ENCODE measurements at regions not wholly inside any gene's neighbourhood (a gene's known extent, or its start where the extent isn't known, plus 50 kb on each side); places are given as distances from the start of the nearest gene placed in this dataset.

- H3K9me1 ChIP-seq (ENCODE audit: insufficient read depth, low read length): no peaks in the 10 kb centered on the region
- TF ChIP-seq MAZ (IDR thresholded peaks at IDR 0.05; ENCODE audit: borderline replicate concordance, low read depth, low read length) (no peak), CHD1 (IDR thresholded peaks at IDR 0.05; ENCODE audit: low read depth, low read length) (no peak), POLR2A (IDR thresholded peaks at IDR 0.05; ENCODE audit: low read depth, low read length) (no peak), RAD21 (IDR thresholded peaks at IDR 0.05; ENCODE audit: low read length) (no peak), ELK1 (IDR thresholded peaks at IDR 0.05; ENCODE audit: borderline replicate concordance, low read depth, low read length) (no peak)
- H3K27ac ChIP-seq (ENCODE audit: insufficient read depth, low read length): no peak overlapping the region
- no peak overlapping the region for H2BK20ac ChIP-seq (ENCODE audit: low read depth, low read length)
- H3K27me3 ChIP-seq (ENCODE audit: control insufficient read depth, insufficient read depth, low read length): no peaks in the 10 kb centered on the region
- H3K18ac ChIP-seq (ENCODE audit: low read depth, low read length): no peak overlapping the region
- ATAC-seq (ENCODE audit: low read depth) (no peak), DNase-seq (no peak)
- no peaks in the 10 kb centered on the region for H4K20me1 ChIP-seq (ENCODE audit: insufficient read depth, low read length)
- no peak overlapping the region for H2AK5ac ChIP-seq (ENCODE audit: low read depth, low read length)
- no peak overlapping the region for H2AK9ac ChIP-seq (replicated peaks; ENCODE audit: low read depth, low read length, poor library complexity)
- no peak overlapping the region for H4K91ac ChIP-seq (ENCODE audit: insufficient read depth, low read depth, low read length)
- H3K4me3 ChIP-seq (ENCODE audit: insufficient read depth, low read depth, low read length): no peak overlapping the region
- no peaks in the 10 kb centered on the region for H3K36me3 ChIP-seq (ENCODE audit: control insufficient read depth, insufficient read depth, low read length)
- no peaks in the 10 kb centered on the region for H3K4me1 ChIP-seq (ENCODE audit: control insufficient read depth, insufficient read depth, low read length)
- in situ Hi-C loops (cut with MboI; ENCODE audit: low sequenced_read_pairs) (no loop called here), dilution Hi-C loops (cut with HindIII; ENCODE audit: low sequenced_read_pairs, unreplicated experiment) (no loop called here), intact Hi-C loops (cut with micrococcal nuclease) (no loop called here)
- H4K5ac ChIP-seq (ENCODE audit: low read depth, low read length): no peak overlapping the region
- POLR2A ChIA-PET (ENCODE audit: unreplicated experiment): no interaction called here
- BruUV-seq (replicated peaks): no TSS peak
- no peaks in the 10 kb centered on the region for H3K79me1 ChIP-seq (ENCODE audit: low read depth in 1 of 2, low read length in 2 of 2)
- no CpG with 5 or more reads among the region's 3 CpGs for WGBS, 2 experiments (ENCODE audit: extremely low coverage in 2 of 2, insufficient read length in 1 of 2)
- H3K4ac ChIP-seq (ENCODE audit: low read depth, low read length): no peak overlapping the region
- H3K14ac ChIP-seq (replicated peaks; ENCODE audit: low read depth, low read length): no peak overlapping the region
- H3K9me3 ChIP-seq (ENCODE audit: control insufficient read depth, insufficient read depth, low read length): no peaks in the 10 kb centered on the region
- no peak overlapping the region for H2BK15ac ChIP-seq (ENCODE audit: low read depth, low read length)
- no peak overlapping the region for H4K8ac ChIP-seq (ENCODE audit: low read depth in 2 of 2, low read length in 2 of 2)
- H3K9ac ChIP-seq (ENCODE audit: low read depth, low read length): no peak overlapping the region
- no peak overlapping the region for H2BK120ac ChIP-seq (ENCODE audit: low read depth, low read length)
- H3K56ac ChIP-seq (ENCODE audit: extremely low read depth, insufficient read depth, low read length): no peak overlapping the region
- H2AFZ ChIP-seq (replicated peaks; ENCODE audit: low read length, poor library complexity): no peak overlapping the region
- CTCF ChIA-PET: no interaction called here
- no peak overlapping the region for H3K23ac ChIP-seq (ENCODE audit: low read depth, low read length)
- H2BK5ac ChIP-seq (ENCODE audit: low read depth, low read length, poor library complexity, severe bottlenecking): no peak overlapping the region
- H3K4me2 ChIP-seq (ENCODE audit: low read depth, low read length): no peak overlapping the region
Observed at GRCh38 chr17:70426752-70427151, 257.4 kb downstream of the KCNJ2 start.

All from IMR-90 (cell line).